BLaER1 (cell line): ENCODE measurements at regions not wholly inside any gene's neighbourhood (a gene's known extent, or its start where the extent isn't known, plus 50 kb on each side); places are given as distances from the start of the nearest gene placed in this dataset.

Source experiments
- H3K27ac ChIP-seq: shearing (Covaris generic); formaldehyde crosslinking; 2 replicates; pipeline ENCODE4 v1.8.1; 2022
- H3K27me3 ChIP-seq: shearing (Covaris generic); formaldehyde crosslinking; 2 replicates; pipeline ENCODE4 v1.8.1; 2022
- H3K36me3 ChIP-seq: shearing (Covaris generic); formaldehyde crosslinking; 2 replicates; pipeline ENCODE4 v1.8.1; 2022
- H3K4me1 ChIP-seq: shearing (Covaris generic); formaldehyde crosslinking; 2 replicates; pipeline ENCODE4 v1.8.1; 2022
- H3K4me2 ChIP-seq: shearing (Covaris generic); formaldehyde crosslinking; 2 replicates; pipeline ENCODE4 v1.8.1; 2022
- H3K4me3 ChIP-seq: shearing (Covaris generic); formaldehyde crosslinking; 2 replicates; pipeline ENCODE4 v1.8.1; 2022
- H3K9ac ChIP-seq: shearing (Covaris generic); formaldehyde crosslinking; 2 replicates; pipeline ENCODE4 v1.8.1; 2022
- H3K9me3 ChIP-seq: shearing (Covaris generic); formaldehyde crosslinking; 2 replicates; pipeline ENCODE4 v1.8.1; 2022
- H4K20me1 ChIP-seq: shearing (Covaris generic); formaldehyde crosslinking; 2 replicates; pipeline ENCODE4 v1.8.1; 2022
- Cebpa-rat ChIP-seq: shearing (Covaris generic); IDR thresholded peaks from 2 replicates; pipeline ENCODE4 v1.8.1; 2022

GRCh38 chr13:84497613-84498012, 615.3 kb upstream of the SLITRK1 start:
- Histone ChIP-seq H3K27ac (no peak overlapping the region), H3K9me3 (peaks cover 4% of the 10 kb centered on the region; the same call in 1 of the 2 replicates), H3K4me3 (no peak overlapping the region), H3K27me3 (no peaks in the 10 kb centered on the region), H3K4me2 (no peak overlapping the region), H3K9ac (no peak overlapping the region), H3K36me3 (no peaks in the 10 kb centered on the region), H3K4me1 (no peaks in the 10 kb centered on the region), H4K20me1 (no peaks in the 10 kb centered on the region)
- TF ChIP-seq Cebpa-rat = no peak

GRCh38 chr13:84491952-84492351, 609.7 kb upstream of the SLITRK1 start:
- Histone ChIP-seq H3K27me3 (no peaks in the 10 kb centered on the region), H3K36me3 (no peaks in the 10 kb centered on the region)
- TF ChIP-seq Cebpa-rat = no peak

GRCh38 chr13:84487752-84488151, 605.5 kb upstream of the SLITRK1 start:
- no peaks in the 10 kb centered on the region for H3K4me1 ChIP-seq
- H3K4me3 ChIP-seq = no peak overlapping the region
- no peak for TF ChIP-seq Cebpa-rat
- no peak overlapping the region for H3K27ac ChIP-seq
- no peaks in the 10 kb centered on the region for H3K36me3 ChIP-seq
- H4K20me1 ChIP-seq = no peaks in the 10 kb centered on the region
- no peaks in the 10 kb centered on the region for H3K27me3 ChIP-seq
- H3K4me2 ChIP-seq = no peak overlapping the region
- H3K9ac ChIP-seq = no peak overlapping the region
- H3K9me3 ChIP-seq = no peaks in the 10 kb centered on the region

More at GRCh38 chr13:84491952-84492351, 609.7 kb upstream of the SLITRK1 start:
- no peak overlapping the region for H3K4me3 ChIP-seq
- no peaks in the 10 kb centered on the region for H3K9me3 ChIP-seq
- no peaks in the 10 kb centered on the region for H3K4me1 ChIP-seq
- H3K27ac ChIP-seq = no peak overlapping the region
- H3K9ac ChIP-seq = no peak overlapping the region
- no peaks in the 10 kb centered on the region for H4K20me1 ChIP-seq
- no peak overlapping the region for H3K4me2 ChIP-seq

GRCh38 chr13:84481958-84482357, 599.7 kb upstream of the SLITRK1 start:
- H3K27me3 ChIP-seq = no peaks in the 10 kb centered on the region
- no peak overlapping the region for H3K9ac ChIP-seq
- no peaks in the 10 kb centered on the region for H3K4me1 ChIP-seq
- H3K27ac ChIP-seq = no peak overlapping the region
- no peaks in the 10 kb centered on the region for H3K9me3 ChIP-seq
- no peak overlapping the region for H3K4me3 ChIP-seq
- no peak for TF ChIP-seq Cebpa-rat
- H3K36me3 ChIP-seq = no peaks in the 10 kb centered on the region
- no peaks in the 10 kb centered on the region for H4K20me1 ChIP-seq
- no peak overlapping the region for H3K4me2 ChIP-seq

- H3K9me3 ChIP-seq = peaks cover 4% of the 10 kb centered on the region; the same call in 1 of the 2 replicates
- no peak for TF ChIP-seq Cebpa-rat
- no peaks in the 10 kb centered on the region for H4K20me1 ChIP-seq
- no peaks in the 10 kb centered on the region for H3K36me3 ChIP-seq
- no peaks in the 10 kb centered on the region for H3K27me3 ChIP-seq
- H3K4me1 ChIP-seq = no peaks in the 10 kb centered on the region
- H3K27ac ChIP-seq = no peak overlapping the region
- no peak overlapping the region for H3K9ac ChIP-seq
- H3K4me3 ChIP-seq = no peak overlapping the region
- H3K4me2 ChIP-seq = no peak overlapping the region
These were observed 597.4 kb upstream of the SLITRK1 start for GRCh38 chr13:84479656-84480055.

- H3K36me3 ChIP-seq = no peaks in the 10 kb centered on the region
These were observed 588.3 kb upstream of the SLITRK1 start for GRCh38 chr13:84470528-84470927.

GRCh38 chr13:84466461-84466860, 584.2 kb upstream of the SLITRK1 start:
- no peak overlapping the region for H3K27ac ChIP-seq
- TF ChIP-seq Cebpa-rat = no peak
- no peaks in the 10 kb centered on the region for H3K4me1 ChIP-seq

More at GRCh38 chr13:84470528-84470927, 588.3 kb upstream of the SLITRK1 start:
- H3K27ac ChIP-seq = no peak overlapping the region
- H3K4me2 ChIP-seq = no peak overlapping the region
- H4K20me1 ChIP-seq = no peaks in the 10 kb centered on the region
- no peak overlapping the region for H3K4me3 ChIP-seq
- peaks cover 4% of the 10 kb centered on the region; the same call in 1 of the 2 replicates for H3K9me3 ChIP-seq
- no peaks in the 10 kb centered on the region for H3K27me3 ChIP-seq
- H3K4me1 ChIP-seq = no peaks in the 10 kb centered on the region
- H3K9ac ChIP-seq = no peak overlapping the region
- TF ChIP-seq Cebpa-rat = no peak

GRCh38 chr13:84460989-84461388, 578.7 kb upstream of the SLITRK1 start:
- Histone ChIP-seq H3K9me3 (no peaks in the 10 kb centered on the region), H3K4me3 (no peak overlapping the region), H3K36me3 (no peaks in the 10 kb centered on the region), H3K4me1 (no peaks in the 10 kb centered on the region), H3K27ac (no peak overlapping the region), H3K9ac (no peak overlapping the region), H3K27me3 (no peaks in the 10 kb centered on the region), H4K20me1 (no peaks in the 10 kb centered on the region), H3K4me2 (no peak overlapping the region)
- TF ChIP-seq Cebpa-rat = no peak

More at GRCh38 chr13:84466461-84466860, 584.2 kb upstream of the SLITRK1 start:
- Histone ChIP-seq H3K36me3 (no peaks in the 10 kb centered on the region), H3K4me2 (no peak overlapping the region), H3K27me3 (no peaks in the 10 kb centered on the region), H3K4me3 (no peak overlapping the region), H4K20me1 (no peaks in the 10 kb centered on the region), H3K9ac (no peak overlapping the region), H3K9me3 (no peaks in the 10 kb centered on the region)

GRCh38 chr13:84455143-84455905, 573.0 kb upstream of the SLITRK1 start:
- H3K27me3 ChIP-seq = no peaks in the 10 kb centered on the region
- H3K4me3 ChIP-seq = no peak overlapping the region
- no peak overlapping the region for H3K9ac ChIP-seq
- H3K27ac ChIP-seq = no peak overlapping the region
- H3K9me3 ChIP-seq = no peaks in the 10 kb centered on the region
- no peak for TF ChIP-seq Cebpa-rat
- H4K20me1 ChIP-seq = no peaks in the 10 kb centered on the region
- no peak overlapping the region for H3K4me2 ChIP-seq
- H3K4me1 ChIP-seq = no peaks in the 10 kb centered on the region
- no peaks in the 10 kb centered on the region for H3K36me3 ChIP-seq

GRCh38 chr13:84447640-84447978, 565.3 kb upstream of the SLITRK1 start:
- Histone ChIP-seq H3K27me3 (no peaks in the 10 kb centered on the region), H3K9me3 (no peaks in the 10 kb centered on the region), H3K4me1 (no peaks in the 10 kb centered on the region), H3K4me2 (no peak overlapping the region), H3K4me3 (no peak overlapping the region), H3K27ac (no peak overlapping the region), H3K36me3 (no peaks in the 10 kb centered on the region), H3K9ac (no peak overlapping the region), H4K20me1 (no peaks in the 10 kb centered on the region)
- TF ChIP-seq Cebpa-rat = no peak
